ENCODE measurements at regions not wholly inside any gene's neighbourhood (a gene's known extent, or its start where the extent isn't known, plus 50 kb on each side); places are given as distances from the start of the nearest gene placed in this dataset.

- TF ChIP-seq EP300 (IDR thresholded peaks at IDR 0.05; ENCODE audit: low read depth) = no peak
- TF ChIP-seq POLR2AphosphoS5 (IDR thresholded peaks at IDR 0.05) = no peak
- TF ChIP-seq CTCF (IDR thresholded peaks at IDR 0.05) = no peak
These were observed 211.7 kb downstream of the SEC14L1 start for GRCh38 chr17:77352441-77352840.

Data from transverse colon (tissue), 4 donors.